Lower leg skin (tissue), 3 donors: ENCODE measurements at regions not wholly inside any gene's neighbourhood (a gene's known extent, or its start where the extent isn't known, plus 50 kb on each side); places are given as distances from the start of the nearest gene placed in this dataset.

Source experiments
- POLR2A ChIP-seq, 2 donors: fragments of 450-650 bp; IDR thresholded peaks; one replicate each; pipeline ENCODE4 v1.6.1; 2016 to 2017; ENCODE audit warnings: antibody characterized with exemption in 2 of 2, mild to moderate bottlenecking in 1 of 2, moderate library complexity in 1 of 2
- TF ChIP-seq, protein P1 (sequence below), 3 donors: fragments of 450-650 bp; IDR thresholded peaks; one replicate each; pipeline ENCODE4 v1.5.1; 2016; ENCODE audit warnings: antibody characterized with exemption in 3 of 3, mild to moderate bottlenecking in 3 of 3, moderate library complexity in 2 of 3

DNA sequence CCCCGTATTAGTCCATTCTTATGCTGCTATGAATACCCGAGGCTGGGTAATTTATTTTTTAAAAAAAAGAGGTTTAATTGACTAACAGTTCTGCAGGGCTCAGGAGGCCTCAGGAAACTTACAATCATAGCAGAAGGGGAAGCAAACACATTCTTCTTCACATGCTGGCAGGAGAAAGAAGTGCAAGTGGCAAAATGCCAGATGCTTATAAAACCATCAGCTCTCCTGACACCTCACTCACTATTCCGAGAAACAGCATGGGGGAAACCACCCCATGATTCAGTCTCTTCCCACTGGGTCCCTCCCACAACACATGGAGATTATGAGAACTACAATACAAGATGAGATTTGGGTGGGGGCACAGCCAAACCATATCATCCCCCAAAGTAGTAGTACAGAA, 2148.5 kb upstream of the PIK3C3 start:
- TF ChIP-seq, protein P1, sequence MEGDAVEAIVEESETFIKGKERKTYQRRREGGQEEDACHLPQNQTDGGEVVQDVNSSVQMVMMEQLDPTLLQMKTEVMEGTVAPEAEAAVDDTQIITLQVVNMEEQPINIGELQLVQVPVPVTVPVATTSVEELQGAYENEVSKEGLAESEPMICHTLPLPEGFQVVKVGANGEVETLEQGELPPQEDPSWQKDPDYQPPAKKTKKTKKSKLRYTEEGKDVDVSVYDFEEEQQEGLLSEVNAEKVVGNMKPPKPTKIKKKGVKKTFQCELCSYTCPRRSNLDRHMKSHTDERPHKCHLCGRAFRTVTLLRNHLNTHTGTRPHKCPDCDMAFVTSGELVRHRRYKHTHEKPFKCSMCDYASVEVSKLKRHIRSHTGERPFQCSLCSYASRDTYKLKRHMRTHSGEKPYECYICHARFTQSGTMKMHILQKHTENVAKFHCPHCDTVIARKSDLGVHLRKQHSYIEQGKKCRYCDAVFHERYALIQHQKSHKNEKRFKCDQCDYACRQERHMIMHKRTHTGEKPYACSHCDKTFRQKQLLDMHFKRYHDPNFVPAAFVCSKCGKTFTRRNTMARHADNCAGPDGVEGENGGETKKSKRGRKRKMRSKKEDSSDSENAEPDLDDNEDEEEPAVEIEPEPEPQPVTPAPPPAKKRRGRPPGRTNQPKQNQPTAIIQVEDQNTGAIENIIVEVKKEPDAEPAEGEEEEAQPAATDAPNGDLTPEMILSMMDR (IDR thresholded peaks at IDR 0.05), result no peak
- TF ChIP-seq POLR2A (IDR thresholded peaks at IDR 0.05), result no peak
